ENCODE measurements at regions not wholly inside any gene's neighbourhood (a gene's known extent, or its start where the extent isn't known, plus 50 kb on each side); places are given as distances from the start of the nearest gene placed in this dataset.

- no peaks in the 10 kb centered on the region for H3K27me3 ChIP-seq (ENCODE audit: insufficient read depth, low read depth, severe bottlenecking)
- no peaks in the 10 kb centered on the region for H3K36me3 ChIP-seq
- H3K4me3 ChIP-seq (ENCODE audit: low read depth, low read length): no peak overlapping the region
- TF ChIP-seq CTCF (IDR thresholded peaks at IDR 0.05; ENCODE audit: low read depth, low read length): peak; percentile 29; the same call in 1 of the 2 replicates
- DNase-seq: no peak
- H3K27ac ChIP-seq: no peak overlapping the region
- H3K9me3 ChIP-seq (ENCODE audit: severe bottlenecking): no peaks in the 10 kb centered on the region
Observed at GRCh38 chr7:106520962-106521514, 139.9 kb downstream of the CCDC71L start.

GRCh38 chr7:106518967-106519366 is 142.0 kb downstream of the CCDC71L start:
- H3K9me3 ChIP-seq (ENCODE audit: severe bottlenecking): no peaks in the 10 kb centered on the region
- H3K36me3 ChIP-seq: no peaks in the 10 kb centered on the region
- H3K27ac ChIP-seq: no peak overlapping the region
- DNase-seq: no peak
- no peak overlapping the region for H3K4me3 ChIP-seq (ENCODE audit: low read depth, low read length)
- H3K27me3 ChIP-seq (ENCODE audit: insufficient read depth, low read depth, severe bottlenecking): no peaks in the 10 kb centered on the region
- TF ChIP-seq CTCF (IDR thresholded peaks at IDR 0.05; ENCODE audit: low read depth, low read length): no peak

- H3K36me3 ChIP-seq: no peaks in the 10 kb centered on the region
- no peak overlapping the region for H3K4me3 ChIP-seq (ENCODE audit: low read depth, low read length)
- no peak for DNase-seq
Observed at GRCh38 chr7:106518239-106518638, 142.7 kb downstream of the CCDC71L start.

GRCh38 chr7:106517508-106517907 is 143.4 kb downstream of the CCDC71L start:
- Histone ChIP-seq H3K4me3 (ENCODE audit: low read depth, low read length) (no peak overlapping the region), H3K9me3 (ENCODE audit: severe bottlenecking) (no peaks in the 10 kb centered on the region), H3K27ac (no peak overlapping the region), H3K36me3 (no peaks in the 10 kb centered on the region), H3K27me3 (ENCODE audit: insufficient read depth, low read depth, severe bottlenecking) (no peaks in the 10 kb centered on the region)
- no peak for DNase-seq
- no peak for TF ChIP-seq CTCF (IDR thresholded peaks at IDR 0.05; ENCODE audit: low read depth, low read length)

More at GRCh38 chr7:106518239-106518638, 142.7 kb downstream of the CCDC71L start:
- no peak for TF ChIP-seq CTCF (IDR thresholded peaks at IDR 0.05; ENCODE audit: low read depth, low read length)
- no peak overlapping the region for H3K27ac ChIP-seq
- no peaks in the 10 kb centered on the region for H3K27me3 ChIP-seq (ENCODE audit: insufficient read depth, low read depth, severe bottlenecking)
- no peaks in the 10 kb centered on the region for H3K9me3 ChIP-seq (ENCODE audit: severe bottlenecking)

- H3K27ac ChIP-seq: no peak overlapping the region
- DNase-seq: no peak
- H3K36me3 ChIP-seq: no peaks in the 10 kb centered on the region
- H3K4me3 ChIP-seq (ENCODE audit: low read depth, low read length): no peak overlapping the region
- H3K9me3 ChIP-seq (ENCODE audit: severe bottlenecking): no peaks in the 10 kb centered on the region
- TF ChIP-seq CTCF (IDR thresholded peaks at IDR 0.05; ENCODE audit: low read depth, low read length): no peak
- no peaks in the 10 kb centered on the region for H3K27me3 ChIP-seq (ENCODE audit: insufficient read depth, low read depth, severe bottlenecking)
Observed at GRCh38 chr7:106515321-106515720, 145.6 kb downstream of the CCDC71L start.

- DNase-seq: no peak
- Histone ChIP-seq H3K27ac (no peak overlapping the region), H3K9me3 (ENCODE audit: severe bottlenecking) (no peaks in the 10 kb centered on the region), H3K4me3 (ENCODE audit: low read depth, low read length) (no peak overlapping the region), H3K27me3 (ENCODE audit: insufficient read depth, low read depth, severe bottlenecking) (no peaks in the 10 kb centered on the region), H3K36me3 (no peaks in the 10 kb centered on the region)
- no peak for TF ChIP-seq CTCF (IDR thresholded peaks at IDR 0.05; ENCODE audit: low read depth, low read length)
Observed at GRCh38 chr7:106514881-106515280, 146.1 kb downstream of the CCDC71L start.

Measured in WERI-Rb-1 (cell line).